HG03159 (cell line): ENCODE measurements at regions not wholly inside any gene's neighbourhood (a gene's known extent, or its start where the extent isn't known, plus 50 kb on each side); places are given as distances from the start of the nearest gene placed in this dataset.
"Not testable (repeated sequence)": the region's sequence is repeated elsewhere in the genome, so short reads cannot be mapped to it uniquely, and the experiment has no call there.

Experiments
- ATAC-seq: cut with Tn5 transposase; IDR thresholded peaks from one replicate; pipeline ENCODE4 v1.9.1; 2021; ENCODE audit warnings: mild to moderate bottlenecking, moderate library complexity; ENCODE audit not compliant: unreplicated experiment

DNA sequence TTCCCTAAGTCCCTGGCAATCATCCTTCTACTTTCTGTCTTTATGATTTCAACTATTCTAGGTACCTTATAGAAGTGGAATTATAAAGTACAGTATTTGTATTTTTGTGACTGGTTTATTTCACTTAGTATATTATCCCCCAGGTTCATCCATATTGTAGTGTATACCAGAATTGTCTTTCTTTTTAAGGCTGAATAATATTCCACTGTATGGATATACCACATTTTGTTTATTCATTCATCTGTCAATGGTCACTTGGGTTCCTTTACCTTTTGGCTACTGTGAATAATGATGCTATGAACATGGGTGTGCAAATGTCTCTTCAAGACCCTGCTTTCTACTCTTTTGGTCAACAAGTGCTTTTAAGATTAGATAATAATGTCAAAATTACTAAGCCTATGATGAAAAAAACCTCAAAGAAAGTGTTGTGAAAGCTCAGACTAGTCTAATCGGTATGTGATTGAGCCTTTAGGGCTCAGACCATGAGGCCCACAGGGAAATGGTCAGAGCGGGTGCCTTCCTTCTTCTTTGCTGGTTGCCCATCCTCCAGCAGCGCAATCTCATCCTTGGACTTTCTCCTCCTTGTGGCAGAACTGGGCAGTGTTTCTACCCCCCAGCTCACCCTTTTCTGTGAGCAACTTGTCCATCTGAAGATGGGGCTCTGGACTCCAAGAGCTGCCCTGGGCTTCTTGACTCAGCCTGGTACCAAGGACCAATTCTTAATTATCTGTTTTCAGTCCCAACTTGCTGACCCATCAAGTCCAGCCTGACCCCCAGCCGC lies 105.4 kb downstream of the TTC8 start:
- no peak for ATAC-seq

DNA sequence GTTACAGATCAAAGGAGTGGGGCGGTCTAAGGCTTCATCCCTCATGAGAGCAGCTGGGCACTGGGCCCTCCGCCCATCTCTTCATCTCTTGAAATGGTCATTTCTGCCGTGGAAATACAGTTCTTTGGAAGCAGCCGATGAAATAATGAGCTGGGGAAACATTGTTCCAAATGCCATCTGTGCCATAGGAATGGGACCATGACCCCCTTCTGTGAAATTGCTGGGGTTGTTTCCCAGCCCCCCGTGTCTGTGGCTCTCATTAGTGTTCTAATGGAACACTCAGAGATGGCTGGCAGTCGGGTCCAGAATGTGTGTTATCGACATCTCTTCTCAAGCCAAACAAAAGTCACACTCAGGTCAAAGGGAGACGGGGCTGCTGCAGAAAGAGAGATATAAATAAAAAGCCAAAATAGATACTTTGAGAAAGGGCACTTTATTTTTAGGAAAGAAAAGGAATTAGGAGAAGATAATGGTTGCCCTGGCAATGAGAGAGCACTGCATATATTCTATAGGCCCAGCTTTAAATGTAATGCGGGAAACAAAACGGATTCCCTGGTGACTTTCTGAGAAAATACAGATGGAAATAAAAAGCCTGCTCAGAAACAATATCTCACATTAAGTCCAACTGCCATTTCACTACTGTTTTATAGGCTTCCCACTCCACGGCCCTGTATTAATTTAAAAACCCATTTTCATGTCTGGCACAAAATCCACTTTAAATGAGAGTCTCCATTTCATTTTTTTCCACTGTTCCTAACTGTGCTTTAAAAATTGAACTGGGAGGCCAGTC lies 107.1 kb downstream of the TTC8 start:
- no peak for ATAC-seq

GRCh38 chr14:88933191-88933590 lies 108.7 kb downstream of the TTC8 start:
- no peak for ATAC-seq

DNA sequence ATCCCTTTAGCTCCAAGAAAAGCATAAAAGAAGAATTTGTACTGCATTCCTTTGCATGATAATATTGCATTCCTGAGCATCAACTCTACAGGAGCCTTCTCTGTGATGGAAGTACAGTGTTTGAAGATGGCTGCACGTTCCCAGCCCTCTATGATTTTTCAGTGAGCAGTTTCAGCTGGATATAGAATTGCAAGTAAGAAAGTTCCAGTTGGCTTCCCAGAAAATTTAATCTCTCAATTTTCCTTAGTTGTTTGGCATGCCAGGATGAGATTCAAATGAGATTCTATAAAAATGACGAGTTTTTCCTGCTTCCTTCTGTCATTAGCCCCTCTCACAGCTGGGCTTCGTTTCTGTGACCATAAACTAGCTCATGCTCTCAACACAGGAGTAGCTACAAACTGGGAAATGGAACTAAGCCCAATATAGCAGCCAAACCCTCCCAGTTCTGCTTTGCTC lies 109.9 kb downstream of the TTC8 start:
- no peak for ATAC-seq

- no peak for ATAC-seq
Measured at GRCh38 chr14:88935083-88935482, 110.6 kb downstream of the TTC8 start.

- ATAC-seq: no peak
Measured at GRCh38 chr14:88937706-88938105, 113.3 kb downstream of the TTC8 start.

DNA sequence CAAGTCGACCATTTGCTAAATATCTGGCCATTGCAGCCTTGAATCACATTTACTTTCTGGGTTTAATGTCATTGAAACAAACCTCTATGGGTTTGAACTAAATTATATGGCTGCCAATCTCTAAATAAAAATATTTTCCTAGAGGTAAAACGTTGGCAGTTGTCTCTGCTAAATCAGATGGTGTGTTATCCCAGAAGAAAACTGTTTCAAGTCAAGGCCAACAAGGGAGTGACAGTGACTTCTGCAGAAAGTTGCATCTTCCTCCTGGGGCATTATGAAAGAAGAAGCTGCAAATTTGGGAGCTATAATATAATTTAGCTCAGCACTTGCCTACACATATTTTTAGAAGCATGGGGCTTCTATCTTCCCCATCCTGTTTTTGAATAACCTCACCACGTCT lies 116.2 kb downstream of the TTC8 start:
- ATAC-seq: no peak

GRCh38 chr14:88941414-88941813 lies 117.0 kb downstream of the TTC8 start:
- ATAC-seq: no peak

- no peak for ATAC-seq
Measured at GRCh38 chr14:88947646-88948598, 123.5 kb downstream of the TTC8 start.

DNA sequence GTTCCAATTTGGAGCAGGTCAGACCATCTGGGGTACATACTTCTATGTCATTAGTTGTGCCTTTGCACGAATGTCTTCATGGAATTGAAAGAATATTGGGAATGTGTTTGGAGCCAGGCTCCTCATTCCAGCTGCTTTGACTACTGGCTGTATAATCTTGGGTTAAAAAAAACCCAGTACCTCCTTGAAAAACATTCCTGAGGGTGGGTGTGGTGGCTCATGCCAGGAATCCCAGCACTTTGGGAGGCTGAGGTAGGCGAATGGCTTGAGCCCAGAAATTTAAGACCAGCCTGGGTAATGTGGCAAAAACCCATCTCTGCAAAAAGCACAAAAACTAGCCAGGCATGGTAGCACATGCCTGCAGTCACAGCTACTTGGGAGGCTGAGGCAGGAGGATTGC lies 125.6 kb downstream of the TTC8 start:
- no peak for ATAC-seq

GRCh38 chr14:88951370-88951769 lies 126.9 kb downstream of the TTC8 start:
- no peak for ATAC-seq

DNA sequence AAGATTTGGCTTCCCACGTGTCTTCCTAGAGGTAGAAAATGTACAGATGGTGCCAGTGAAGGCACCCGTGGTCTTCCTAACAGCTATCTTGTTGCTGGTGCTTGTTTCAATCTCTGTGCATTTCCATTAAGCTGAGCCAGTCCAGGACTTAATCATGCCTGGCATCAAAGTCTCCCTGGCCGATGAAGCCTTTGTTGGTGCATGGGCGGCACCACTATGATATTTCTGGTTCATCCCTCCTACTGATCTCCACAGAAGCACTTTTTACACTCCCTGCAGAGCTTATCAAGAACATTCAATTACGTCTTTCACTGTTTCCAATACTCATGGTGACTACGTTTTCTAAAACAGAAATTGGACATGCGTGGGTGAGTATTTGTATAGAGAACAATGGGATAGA lies 128.4 kb downstream of the TTC8 start:
- no peak for ATAC-seq

DNA sequence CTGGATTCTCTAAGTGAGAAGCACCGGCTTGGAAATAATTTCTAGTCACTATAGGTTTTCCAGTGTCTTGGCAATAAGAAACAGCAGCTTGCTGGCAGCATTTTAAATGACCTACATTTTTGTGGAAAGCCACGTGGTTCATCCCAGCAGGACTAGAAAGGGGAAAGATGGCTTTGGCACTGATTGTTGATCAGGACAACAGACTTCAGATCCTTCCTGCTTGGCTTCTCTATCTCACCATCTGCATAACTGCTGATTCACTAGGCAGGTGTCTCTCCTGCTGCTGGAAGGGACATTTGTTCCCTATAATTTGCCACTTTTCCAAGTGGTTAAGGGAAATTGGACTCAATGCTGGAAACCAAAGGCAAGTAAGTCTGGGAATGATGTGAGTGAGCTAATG lies 131.0 kb downstream of the TTC8 start:
- ATAC-seq: no peak

- ATAC-seq: no peak
Measured at GRCh38 chr14:88960496-88960895, 136.0 kb downstream of the TTC8 start.

GRCh38 chr14:88961214-88961613 lies 136.8 kb downstream of the TTC8 start:
- ATAC-seq: no peak

DNA sequence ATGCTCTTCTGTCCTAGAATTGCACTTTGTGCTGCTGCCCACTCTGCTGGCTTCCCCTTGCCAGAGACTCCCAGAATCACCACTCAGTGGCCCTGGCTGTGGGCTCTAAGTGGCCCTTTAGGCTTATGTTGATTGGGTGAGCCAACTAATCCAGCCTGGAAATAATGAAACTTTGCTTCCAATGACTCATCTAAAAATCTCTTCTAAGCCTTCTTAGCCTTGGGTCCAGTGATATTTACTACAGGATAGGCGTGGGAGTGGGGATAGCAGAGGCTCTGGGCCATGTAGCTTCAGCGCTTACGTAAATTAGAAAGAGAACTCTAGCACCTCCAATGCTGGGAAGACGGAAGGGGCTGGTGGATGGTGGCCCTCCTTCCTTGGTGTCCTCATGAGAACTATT lies 137.9 kb downstream of the TTC8 start:
- no peak for ATAC-seq

DNA sequence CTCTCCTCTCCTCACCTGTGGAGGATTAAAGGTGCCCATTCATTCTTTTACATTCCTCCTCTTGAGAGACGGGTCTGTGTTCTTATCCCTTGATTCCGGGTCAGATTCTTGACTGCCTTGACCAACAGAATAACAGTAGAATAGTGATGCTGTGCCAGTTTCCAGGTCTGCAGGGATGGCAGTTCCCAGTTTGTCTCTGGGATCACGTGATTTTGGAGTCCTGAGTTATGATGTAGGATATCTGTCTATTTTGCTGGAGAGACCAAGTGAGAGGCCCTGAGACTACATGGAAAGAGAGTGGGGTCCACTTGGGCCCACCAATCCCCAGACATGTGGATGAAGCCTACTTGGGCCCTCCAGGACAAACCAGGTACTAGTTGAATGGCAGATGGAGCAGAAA lies 142.8 kb downstream of the TTC8 start:
- no peak for ATAC-seq

- no peak for ATAC-seq
Measured at GRCh38 chr14:88975043-88975830, 150.8 kb downstream of the TTC8 start.

DNA sequence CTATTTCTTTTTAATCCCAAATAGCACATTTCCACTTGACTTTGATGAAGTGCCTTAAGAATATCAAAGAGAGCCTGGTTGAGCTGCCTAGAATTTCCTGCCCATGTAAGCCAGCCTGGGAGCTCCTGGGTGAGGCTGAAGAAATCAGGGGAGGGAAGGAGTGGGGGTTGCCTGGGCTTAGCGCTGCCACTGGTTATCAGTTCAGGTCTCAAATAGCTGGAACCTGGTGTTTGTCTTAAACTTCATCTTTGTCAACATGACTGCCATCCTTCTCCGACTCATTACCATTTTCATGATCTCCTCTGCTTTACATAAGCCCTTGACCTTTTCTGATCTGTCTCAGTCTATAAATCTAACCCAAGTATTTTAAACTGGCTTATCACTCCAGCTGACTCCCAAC lies 151.5 kb downstream of the TTC8 start:
- no peak for ATAC-seq

GRCh38 chr14:88980907-88981306 lies 156.5 kb downstream of the TTC8 start:
- ATAC-seq: not testable (repeated sequence)
